SIG-M5 treated with dmso at 0.1 percent for 504 hours (cell line): ENCODE measurements at regions not wholly inside any gene's neighbourhood (a gene's known extent, or its start where the extent isn't known, plus 50 kb on each side); places are given as distances from the start of the nearest gene placed in this dataset.

Experiments used
- DNase-seq: peaks from one replicate; lab custom pipeline; 2025; ENCODE audit not compliant: unreplicated experiment; lab: John Stamatoyannopoulos, UW

- DNase-seq = no peak
These were observed 54.2 kb upstream of the PMFBP1 start for GRCh38 chr16:72226136-72226535.

GRCh38 chr16:72224260-72224768 lies 52.4 kb upstream of the PMFBP1 start:
- DNase-seq = no peak

- DNase-seq = no peak
These were observed 50.5 kb upstream of the PMFBP1 start for GRCh38 chr16:72222503-72222902.
